Breast epithelium (tissue), 4 donors: ENCODE measurements at regions not wholly inside any gene's neighbourhood (a gene's known extent, or its start where the extent isn't known, plus 50 kb on each side); places are given as distances from the start of the nearest gene placed in this dataset.

ENCODE experiments used
- DNase-seq, 2 donors: peaks; one replicate each; pipeline ENCODE4 v3.0.0-alpha.2; 2019; ENCODE audit warnings: low spot score in 2 of 2
- H3K27ac ChIP-seq, 2 donors: fragments of 200-600 bp; sonication (generic) in 1 of 2; one replicate each; pipeline ENCODE4 v1.5.1; 2016 to 2019; ENCODE audit warnings: mild to moderate bottlenecking in 1 of 2
- H3K27me3 ChIP-seq, 2 donors: fragments of 200-600 bp; sonication (generic) in 1 of 2; one replicate each; pipeline versions ENCODE4 v1.5.1 to v1.6.0; 2017 to 2019; ENCODE audit warnings: control low read depth in 1 of 2, mild to moderate bottlenecking in 1 of 2
- H3K36me3 ChIP-seq: fragments of 200-600 bp; one replicate; pipeline ENCODE4 v1.5.1; 2019
- H3K4me1 ChIP-seq, 2 donors: fragments of 200-600 bp; sonication (generic); one replicate each; pipeline ENCODE4 v1.5.1; 2016 to 2019; ENCODE audit warnings: control low read depth in 1 of 2
- H3K4me3 ChIP-seq, 3 donors: fragments of 200-600 bp; sonication (generic); 1 replicate in 2 of 3; 2 replicates in 1 of 3; pipeline ENCODE4 v1.5.1; 2016 to 2019; ENCODE audit warnings: mild to moderate bottlenecking in 3 of 3, moderate library complexity in 2 of 3
- H3K9me3 ChIP-seq, 2 donors: fragments of 200-600 bp; sonication (generic) in 1 of 2; one replicate each; pipeline ENCODE4 v1.5.1; 2016 to 2019; ENCODE audit warnings: control low read depth in 1 of 2
- CTCF ChIP-seq, 3 donors: fragments of 450-650 bp; IDR thresholded peaks; one replicate each; pipeline ENCODE4 v1.5.1; 2016 to 2017; ENCODE audit warnings: antibody characterized with exemption in 3 of 3, mild to moderate bottlenecking in 3 of 3, moderate library complexity in 3 of 3
- POLR2A ChIP-seq: fragments of 450-650 bp; IDR thresholded peaks from one replicate; pipeline ENCODE4 v1.6.1; 2016; ENCODE audit warnings: antibody characterized with exemption, mild to moderate bottlenecking, moderate library complexity
- POLR2AphosphoS5 ChIP-seq, 3 donors: sonication (generic); formaldehyde crosslinking; IDR thresholded peaks; one replicate each; pipeline ENCODE4 v1.6.1; 2017; ENCODE audit warnings: antibody characterized with exemption in 3 of 3
- intact Hi-C: fragments of 100-400 bp; cut with DNase I; formaldehyde crosslinking; loops from one replicate; pipeline ENCODE4 v1.15.1; 2023; ENCODE audit warnings: low total_unique reads

GRCh38 chr2:196399096-196399495 lies 227.7 kb upstream of the STK17B start:
- Histone ChIP-seq H3K36me3 (no peaks in the 10 kb centered on the region), H3K27me3 (no peaks in the 10 kb centered on the region), H3K27ac (no peak overlapping the region), H3K4me3 (no peak overlapping the region), H3K4me1 (no peaks in the 10 kb centered on the region), H3K9me3 (no peaks in the 10 kb centered on the region)
- no peak for TF ChIP-seq POLR2AphosphoS5 (IDR thresholded peaks at IDR 0.05)
- no peak for TF ChIP-seq CTCF (IDR thresholded peaks at IDR 0.05)
- no peak for TF ChIP-seq POLR2A
- DNase-seq, result no peak
- intact Hi-C loops, result no loop called here

GRCh38 chr2:196399722-196400691 lies 228.6 kb upstream of the STK17B start:
- intact Hi-C loops, result no loop called here
- no peak overlapping the region for H3K4me3 ChIP-seq
- no peaks in the 10 kb centered on the region for H3K4me1 ChIP-seq
- H3K27me3 ChIP-seq, result no peaks in the 10 kb centered on the region
- DNase-seq, result no peak
- no peaks in the 10 kb centered on the region for H3K9me3 ChIP-seq
- H3K27ac ChIP-seq, result no peak overlapping the region
- no peak for TF ChIP-seq CTCF (IDR thresholded peaks at IDR 0.05)
- TF ChIP-seq POLR2A, result no peak
- no peak for TF ChIP-seq POLR2AphosphoS5 (IDR thresholded peaks at IDR 0.05)
- H3K36me3 ChIP-seq, result no peaks in the 10 kb centered on the region

- no peaks in the 10 kb centered on the region for H3K27me3 ChIP-seq
- no peak for DNase-seq
- no peaks in the 10 kb centered on the region for H3K36me3 ChIP-seq
- no peaks in the 10 kb centered on the region for H3K9me3 ChIP-seq
- intact Hi-C loops, result no loop called here
- H3K27ac ChIP-seq, result no peak overlapping the region
- no peak for TF ChIP-seq POLR2A
- no peak for TF ChIP-seq POLR2AphosphoS5 (IDR thresholded peaks at IDR 0.05)
- TF ChIP-seq CTCF (IDR thresholded peaks at IDR 0.05), result no peak
- H3K4me3 ChIP-seq, result no peak overlapping the region
- no peaks in the 10 kb centered on the region for H3K4me1 ChIP-seq
Observed at GRCh38 chr2:196403471-196403870, 232.1 kb upstream of the STK17B start.

- Histone ChIP-seq H3K27ac (no peak overlapping the region), H3K4me1 (no peaks in the 10 kb centered on the region), H3K9me3 (no peaks in the 10 kb centered on the region), H3K27me3 (no peaks in the 10 kb centered on the region), H3K36me3 (no peaks in the 10 kb centered on the region), H3K4me3 (no peak overlapping the region)
- TF ChIP-seq POLR2AphosphoS5 (IDR thresholded peaks at IDR 0.05), result no peak
- TF ChIP-seq CTCF (IDR thresholded peaks at IDR 0.05), result no peak
- no peak for TF ChIP-seq POLR2A
- DNase-seq, result no peak
- intact Hi-C loops, result no loop called here
Observed at GRCh38 chr2:196404276-196404675, 232.9 kb upstream of the STK17B start.

- Histone ChIP-seq H3K27me3 (no peaks in the 10 kb centered on the region), H3K4me3 (no peak overlapping the region), H3K9me3 (no peaks in the 10 kb centered on the region), H3K27ac (no peak overlapping the region), H3K4me1 (no peaks in the 10 kb centered on the region), H3K36me3 (no peaks in the 10 kb centered on the region)
- DNase-seq, result no peak
- intact Hi-C loops, result no loop called here
- TF ChIP-seq POLR2AphosphoS5 (IDR thresholded peaks at IDR 0.05) (no peak), POLR2A (no peak), CTCF (IDR thresholded peaks at IDR 0.05) (no peak)
Observed at GRCh38 chr2:196407675-196408264, 231.7 kb upstream of the CCDC150 start.
